Astrocyte (in vitro differentiated cells and primary cell): ENCODE measurements at regions not wholly inside any gene's neighbourhood (a gene's known extent, or its start where the extent isn't known, plus 50 kb on each side); places are given as distances from the start of the nearest gene placed in this dataset.

Experiments
- DNase-seq: peaks from one replicate; pipeline ENCODE4 v3.0.0-alpha.2; 2010; ENCODE audit warnings: low read depth
- FAIRE-seq: peaks from 2 replicates; lab custom pipeline; 2011; peaks lifted over from hg19 to GRCh38; lab: Jason Lieb, UNC
- H2AFZ ChIP-seq: 2 replicates; pipeline ENCODE4 v1.6.0; 2012; ENCODE audit warnings: low read depth, low read length, inconsistent platforms
- H3K27ac ChIP-seq: 2 replicates; pipeline ENCODE4 v1.5.1; 2011; ENCODE audit warnings: low read depth, low read length, inconsistent platforms
- H3K27me3 ChIP-seq: 2 replicates; pipeline ENCODE4 v1.6.0; 2011; ENCODE audit warnings: low read length, inconsistent platforms; ENCODE audit not compliant: insufficient read depth
- H3K36me3 ChIP-seq: 2 replicates; pipeline ENCODE4 v1.5.1; 2011; ENCODE audit warnings: low read length, inconsistent platforms; ENCODE audit not compliant: insufficient read depth
- H3K4me1 ChIP-seq: 2 replicates; pipeline ENCODE4 v1.5.1; 2011; ENCODE audit warnings: low read length, inconsistent platforms; ENCODE audit not compliant: insufficient read depth
- H3K4me2 ChIP-seq: 2 replicates; pipeline ENCODE4 v1.6.0; 2012; ENCODE audit warnings: low read length, inconsistent platforms
- H3K4me3 ChIP-seq: 2 replicates; pipeline ENCODE4 v1.5.1; 2011; ENCODE audit warnings: low read depth, mild to moderate bottlenecking, low read length, inconsistent platforms; ENCODE audit not compliant: insufficient read depth
- H3K79me2 ChIP-seq: 2 replicates; pipeline ENCODE4 v1.6.0; 2012; ENCODE audit warnings: mild to moderate bottlenecking, low read length, inconsistent platforms; ENCODE audit not compliant: insufficient read depth
- H3K9ac ChIP-seq: 2 replicates; pipeline ENCODE4 v1.6.0; 2012; ENCODE audit warnings: mild to moderate bottlenecking, low read length, inconsistent platforms
- H3K9me3 ChIP-seq: 2 replicates; pipeline ENCODE4 v1.5.1; 2012; ENCODE audit warnings: low read depth, mild to moderate bottlenecking, low read length, inconsistent platforms; ENCODE audit not compliant: insufficient read depth
- H4K20me1 ChIP-seq: 2 replicates; pipeline ENCODE4 v1.6.0; 2012; ENCODE audit warnings: low read length, inconsistent platforms; ENCODE audit not compliant: insufficient read depth
- H3K27ac Mint-ChIP-seq: one replicate; pipeline ENCODE4 v1.8.0; 2021; ENCODE audit warnings: mild to moderate bottlenecking, mixed read lengths; ENCODE audit not compliant: unreplicated experiment
- H3K27me3 Mint-ChIP-seq: one replicate; pipeline ENCODE4 v1.8.0; 2021; ENCODE audit warnings: low read depth, mixed read lengths; ENCODE audit not compliant: unreplicated experiment
- H3K36me3 Mint-ChIP-seq: one replicate; pipeline ENCODE4 v1.8.0; 2021; ENCODE audit warnings: low read depth, mixed read lengths; ENCODE audit not compliant: unreplicated experiment
- H3K4me1 Mint-ChIP-seq: one replicate; pipeline ENCODE4 v1.8.0; 2021; ENCODE audit warnings: low read depth, mixed read lengths; ENCODE audit not compliant: unreplicated experiment
- H3K4me3 Mint-ChIP-seq: one replicate; pipeline ENCODE4 v1.8.0; 2021; ENCODE audit warnings: mild to moderate bottlenecking, moderate library complexity, mixed read lengths; ENCODE audit not compliant: unreplicated experiment
- H3K9me3 Mint-ChIP-seq: one replicate; pipeline ENCODE4 v1.8.0; 2021; ENCODE audit warnings: mild to moderate bottlenecking, mixed read lengths; ENCODE audit not compliant: unreplicated experiment
- EZH2 ChIP-seq: IDR thresholded peaks from 2 replicates; pipeline ENCODE4 v1.6.1; 2012; ENCODE audit warnings: mild to moderate bottlenecking, low read length, inconsistent platforms; ENCODE audit not compliant: insufficient read depth
- TF ChIP-seq, protein P1 (sequence below): IDR thresholded peaks from 2 replicates; pipeline ENCODE4 v1.5.1; 2011; ENCODE audit warnings: low read depth, mild to moderate bottlenecking, inconsistent platforms, low read length, moderate library complexity; ENCODE audit not compliant: insufficient read depth

DNA sequence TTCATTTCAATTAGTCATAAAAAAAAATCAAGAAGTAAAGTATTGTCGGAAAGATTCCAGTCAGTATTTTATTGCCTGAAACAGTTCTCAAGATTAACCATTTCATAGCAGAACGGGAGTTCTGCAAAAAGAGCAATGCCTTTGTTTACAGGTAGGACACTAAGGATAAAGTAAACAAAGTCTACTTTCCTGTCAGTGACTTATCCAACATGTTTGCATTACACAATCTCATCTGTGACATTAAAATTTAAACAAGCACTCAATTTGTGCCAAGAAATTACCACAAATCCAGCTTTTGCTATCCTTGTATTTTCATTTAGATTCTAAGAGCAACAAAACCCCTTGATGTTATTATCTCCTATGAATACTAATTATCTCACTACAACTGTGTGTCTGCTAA is 306.5 kb upstream of the LDB2 start:
- FAIRE-seq = no peak

DNA sequence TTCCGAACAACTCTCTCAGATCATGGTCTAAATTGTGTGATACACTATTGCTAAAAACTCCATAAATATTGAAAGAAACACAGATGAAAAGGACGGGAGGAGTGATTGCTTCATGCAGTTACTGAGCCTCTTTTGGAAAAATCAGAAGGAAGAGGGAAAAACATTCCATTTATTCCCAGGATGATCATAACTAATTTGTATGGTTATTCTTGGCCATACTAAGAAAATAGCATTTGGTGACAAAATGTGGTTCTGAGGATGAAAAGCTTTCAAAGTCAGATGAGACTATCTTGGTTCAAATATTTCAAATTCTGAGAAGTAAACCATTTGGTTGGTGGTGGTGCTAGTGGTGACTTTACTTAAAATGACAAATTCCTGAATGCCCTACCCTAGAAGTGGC is 305.4 kb upstream of the LDB2 start:
- H3K4me1 ChIP-seq = no peaks in the 10 kb centered on the region
- H4K20me1 ChIP-seq = no peaks in the 10 kb centered on the region
- no peak overlapping the region for H3K4me3 ChIP-seq
- H3K4me1 Mint-ChIP-seq = no peaks in the 10 kb centered on the region
- no peak overlapping the region for H3K9ac ChIP-seq
- no peak overlapping the region for H3K4me3 Mint-ChIP-seq
- no peaks in the 10 kb centered on the region for H3K36me3 Mint-ChIP-seq
- DNase-seq (no peak), FAIRE-seq (no peak)
- no peaks in the 10 kb centered on the region for H3K27me3 ChIP-seq
- no peak overlapping the region for H3K27ac Mint-ChIP-seq
- TF ChIP-seq, protein P1, sequence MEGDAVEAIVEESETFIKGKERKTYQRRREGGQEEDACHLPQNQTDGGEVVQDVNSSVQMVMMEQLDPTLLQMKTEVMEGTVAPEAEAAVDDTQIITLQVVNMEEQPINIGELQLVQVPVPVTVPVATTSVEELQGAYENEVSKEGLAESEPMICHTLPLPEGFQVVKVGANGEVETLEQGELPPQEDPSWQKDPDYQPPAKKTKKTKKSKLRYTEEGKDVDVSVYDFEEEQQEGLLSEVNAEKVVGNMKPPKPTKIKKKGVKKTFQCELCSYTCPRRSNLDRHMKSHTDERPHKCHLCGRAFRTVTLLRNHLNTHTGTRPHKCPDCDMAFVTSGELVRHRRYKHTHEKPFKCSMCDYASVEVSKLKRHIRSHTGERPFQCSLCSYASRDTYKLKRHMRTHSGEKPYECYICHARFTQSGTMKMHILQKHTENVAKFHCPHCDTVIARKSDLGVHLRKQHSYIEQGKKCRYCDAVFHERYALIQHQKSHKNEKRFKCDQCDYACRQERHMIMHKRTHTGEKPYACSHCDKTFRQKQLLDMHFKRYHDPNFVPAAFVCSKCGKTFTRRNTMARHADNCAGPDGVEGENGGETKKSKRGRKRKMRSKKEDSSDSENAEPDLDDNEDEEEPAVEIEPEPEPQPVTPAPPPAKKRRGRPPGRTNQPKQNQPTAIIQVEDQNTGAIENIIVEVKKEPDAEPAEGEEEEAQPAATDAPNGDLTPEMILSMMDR = no peak
- TF ChIP-seq EZH2 = no peak
- no peaks in the 10 kb centered on the region for H3K9me3 ChIP-seq
- no peaks in the 10 kb centered on the region for H3K36me3 ChIP-seq
- H2AFZ ChIP-seq = no peak overlapping the region
- peaks cover 7% of the 10 kb centered on the region for H3K9me3 Mint-ChIP-seq
- H3K27me3 Mint-ChIP-seq = no peaks in the 10 kb centered on the region
- H3K27ac ChIP-seq = no peak overlapping the region
- H3K79me2 ChIP-seq = no peaks in the 10 kb centered on the region
- H3K4me2 ChIP-seq = no peak overlapping the region

More for the DNA sequence above, 306.5 kb upstream of the LDB2 start:
- no peak overlapping the region for H2AFZ ChIP-seq
- no peaks in the 10 kb centered on the region for H3K9me3 ChIP-seq
- H3K36me3 Mint-ChIP-seq = no peaks in the 10 kb centered on the region
- TF ChIP-seq, protein P1 = no peak
- no peak for TF ChIP-seq EZH2
- H3K4me1 ChIP-seq = no peaks in the 10 kb centered on the region
- no peaks in the 10 kb centered on the region for H3K4me1 Mint-ChIP-seq
- no peak overlapping the region for H3K9ac ChIP-seq
- H3K9me3 Mint-ChIP-seq = peaks cover 7% of the 10 kb centered on the region
- no peaks in the 10 kb centered on the region for H3K27me3 ChIP-seq
- no peak overlapping the region for H3K27ac Mint-ChIP-seq
- no peak for DNase-seq
- no peak overlapping the region for H3K27ac ChIP-seq
- no peak overlapping the region for H3K4me3 ChIP-seq
- H3K4me3 Mint-ChIP-seq = no peak overlapping the region
- no peak overlapping the region for H3K4me2 ChIP-seq
- H3K79me2 ChIP-seq = no peaks in the 10 kb centered on the region
- H4K20me1 ChIP-seq = no peaks in the 10 kb centered on the region
- H3K36me3 ChIP-seq = no peaks in the 10 kb centered on the region
- no peaks in the 10 kb centered on the region for H3K27me3 Mint-ChIP-seq

DNA sequence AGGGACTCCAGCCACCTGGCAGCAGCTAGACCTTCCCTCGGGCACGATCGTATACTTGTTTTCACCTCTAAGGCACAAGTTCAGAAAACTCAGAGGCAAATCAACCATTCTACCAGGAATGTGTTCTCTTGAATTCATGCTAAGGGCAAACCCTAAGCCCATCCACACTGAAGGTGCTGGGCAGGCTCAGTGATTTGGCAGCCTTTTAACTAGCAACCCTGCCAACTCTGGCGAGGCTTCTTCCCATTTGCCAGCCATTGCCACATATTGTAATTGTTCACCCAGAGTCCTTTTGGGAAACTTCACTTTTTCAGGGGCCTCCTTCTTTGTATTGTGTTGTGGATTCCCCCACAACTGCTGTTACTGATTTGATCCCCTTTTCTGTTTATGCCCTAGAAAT is 298.6 kb upstream of the LDB2 start:
- no peak for DNase-seq
- TF ChIP-seq EZH2 = no peak
- TF ChIP-seq, protein P1 = no peak
- H3K27me3 ChIP-seq = no peaks in the 10 kb centered on the region
- H3K9ac ChIP-seq = no peak overlapping the region
- H3K36me3 ChIP-seq = no peaks in the 10 kb centered on the region
- FAIRE-seq = no peak
- peaks cover 16% of the 10 kb centered on the region for H3K4me1 Mint-ChIP-seq
- H3K27ac ChIP-seq = no peak overlapping the region
- H3K9me3 Mint-ChIP-seq = peaks cover 2% of the 10 kb centered on the region
- no peaks in the 10 kb centered on the region for H3K27me3 Mint-ChIP-seq
- H4K20me1 ChIP-seq = no peaks in the 10 kb centered on the region
- H3K79me2 ChIP-seq = no peaks in the 10 kb centered on the region
- no peak overlapping the region for H3K4me2 ChIP-seq
- H3K4me1 ChIP-seq = peaks cover 8% of the 10 kb centered on the region
- no peak overlapping the region for H2AFZ ChIP-seq
- no peaks in the 10 kb centered on the region for H3K36me3 Mint-ChIP-seq
- no peak overlapping the region for H3K4me3 Mint-ChIP-seq
- H3K4me3 ChIP-seq = no peak overlapping the region
- no peak overlapping the region for H3K27ac Mint-ChIP-seq
- no peaks in the 10 kb centered on the region for H3K9me3 ChIP-seq
